Epidermal melanocyte (primary cell): ENCODE measurements at regions not wholly inside any gene's neighbourhood (a gene's known extent, or its start where the extent isn't known, plus 50 kb on each side); places are given as distances from the start of the nearest gene placed in this dataset.

Source experiments
- DNase-seq: peaks from one replicate; pipeline ENCODE4 v3.0.0; 2011; ENCODE audit warnings: low spot score; ENCODE audit not compliant: insufficient read length

GRCh38 chr5:165152058-165152457 lies 1646.6 kb downstream of the MAT2B start:
- DNase-seq: no peak

DNA sequence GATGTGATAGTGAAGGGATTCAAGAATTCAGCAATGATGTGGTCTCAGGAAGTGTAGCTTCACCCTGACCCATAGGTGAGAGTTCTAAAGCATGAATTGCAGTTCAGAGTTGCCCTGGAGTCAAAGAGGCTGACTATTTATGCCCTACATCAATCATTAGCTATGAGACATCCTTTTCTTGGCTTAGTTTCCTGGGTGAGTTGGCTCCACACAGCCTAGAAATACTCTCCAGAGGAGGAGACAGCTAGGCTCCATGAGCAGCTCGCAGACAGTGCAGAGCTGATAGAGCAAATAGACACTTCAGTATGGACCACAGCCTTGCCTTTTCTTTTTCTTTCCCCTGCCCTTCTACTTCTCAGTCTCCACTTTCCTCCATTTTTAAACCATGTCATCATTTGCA lies 1651.8 kb downstream of the MAT2B start:
- no peak for DNase-seq

DNA sequence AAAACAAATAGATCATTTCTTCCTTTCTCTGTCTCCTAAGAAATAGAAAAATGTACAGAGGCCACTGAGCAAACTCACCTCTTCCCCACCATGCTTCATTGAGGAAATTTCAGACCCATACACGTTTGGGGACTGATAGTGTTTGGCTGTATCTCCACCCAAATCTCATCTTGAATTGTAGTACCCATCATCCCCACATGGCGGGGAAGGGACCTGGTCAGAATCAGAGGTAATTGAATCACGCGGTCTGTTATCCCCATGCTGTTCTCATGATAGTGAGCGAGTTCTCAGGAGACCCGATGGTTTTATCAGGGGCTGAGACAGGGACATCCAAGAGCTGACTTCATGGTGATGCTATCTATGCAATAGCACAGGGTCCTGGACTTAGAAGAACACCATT lies 1655.8 kb downstream of the MAT2B start:
- no peak for DNase-seq

- no peak for DNase-seq
Observed at GRCh38 chr5:165163861-165164260, 1658.4 kb downstream of the MAT2B start.

GRCh38 chr5:165173651-165174050 lies 1668.2 kb downstream of the MAT2B start:
- DNase-seq: no peak

DNA sequence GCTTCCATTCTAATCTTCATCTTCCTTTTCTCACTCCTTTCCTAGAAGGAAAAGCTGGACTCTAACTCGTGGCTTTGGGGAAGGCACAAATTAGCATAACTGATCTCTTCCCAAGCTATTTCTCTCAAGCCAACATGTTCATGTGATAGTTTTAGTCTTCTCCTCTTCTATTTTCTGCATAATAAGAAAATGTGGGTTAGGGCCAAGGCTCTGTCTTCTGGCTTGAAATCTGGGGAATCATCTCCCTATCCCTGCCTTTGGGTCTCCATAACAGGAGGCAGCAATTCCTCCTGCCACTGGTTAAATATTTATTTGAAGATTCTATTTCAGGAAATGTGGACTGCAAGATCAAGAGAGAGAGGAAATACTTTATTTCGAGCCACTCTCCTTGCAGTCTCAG lies 1669.6 kb downstream of the MAT2B start:
- no peak for DNase-seq

DNA sequence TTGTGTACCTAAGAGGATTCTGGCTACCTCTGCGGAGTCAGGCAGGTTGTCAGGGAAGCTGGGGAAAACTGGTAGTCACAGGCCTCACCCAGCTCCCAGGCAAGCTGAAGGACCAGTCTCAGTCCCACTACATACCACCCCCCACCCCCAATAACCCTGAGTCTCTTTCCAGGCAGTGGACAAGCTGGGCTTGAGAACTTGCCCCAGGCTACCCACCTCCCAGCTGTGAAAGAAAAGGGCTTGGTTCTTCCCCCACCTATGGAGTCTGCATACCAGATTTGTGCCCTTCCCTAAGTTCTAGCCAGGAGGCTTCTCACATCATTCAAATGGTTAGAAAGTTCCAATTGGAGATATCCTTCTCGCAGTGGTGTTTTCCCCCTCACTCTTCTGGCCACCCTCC lies 1678.8 kb downstream of the MAT2B start:
- DNase-seq: no peak

DNA sequence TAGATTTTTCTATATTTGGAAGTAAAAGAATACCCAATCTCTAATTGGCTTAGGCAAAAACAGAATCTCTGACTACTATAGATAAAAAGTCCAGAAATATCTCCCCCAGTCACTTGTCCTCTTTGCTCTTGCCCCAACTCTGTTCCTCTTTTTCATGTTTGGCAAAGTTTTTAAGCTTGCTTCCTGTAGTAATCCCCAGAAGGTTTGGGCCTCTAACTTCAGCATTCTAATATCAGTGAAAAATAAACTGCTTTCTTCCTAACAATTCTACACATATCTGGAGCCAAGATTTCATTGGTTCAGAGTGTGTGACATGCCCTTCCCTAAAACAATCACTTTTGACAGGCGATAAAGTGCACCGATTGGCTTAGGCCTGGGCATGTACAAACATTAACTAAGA lies 1680.3 kb downstream of the MAT2B start:
- DNase-seq: no peak

- no peak for DNase-seq
Observed at GRCh38 chr5:165187815-165188214, 1682.4 kb downstream of the MAT2B start.

DNA sequence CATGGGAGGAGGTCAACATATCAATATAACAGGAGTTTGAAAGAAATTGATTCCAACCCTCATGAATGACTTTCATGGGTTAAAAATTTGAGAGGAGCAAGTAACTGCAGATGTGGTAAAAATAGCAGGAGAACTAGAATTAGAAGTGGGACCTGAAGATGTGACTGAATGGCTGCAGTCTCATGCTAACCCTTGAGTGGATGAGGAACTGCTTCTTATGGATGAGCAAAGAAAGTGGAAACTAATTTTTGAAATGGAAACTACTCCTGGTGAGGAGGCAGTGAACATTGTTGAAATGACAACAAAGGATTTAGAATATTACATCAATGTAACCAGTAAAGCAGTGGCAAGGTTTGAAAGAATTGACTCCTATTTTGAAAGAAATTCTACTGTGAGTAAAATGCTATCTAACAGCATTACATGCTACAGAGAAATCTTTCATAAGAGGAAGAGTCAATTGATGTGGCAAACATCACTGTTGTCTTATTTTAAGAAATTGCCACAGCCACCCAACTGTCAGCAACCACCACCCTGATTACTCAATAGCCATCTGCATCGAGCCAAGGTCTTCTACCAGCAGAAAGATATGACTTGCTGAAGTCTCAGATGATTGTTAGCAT lies 1683.2 kb downstream of the MAT2B start:
- no peak for DNase-seq

- DNase-seq: no peak
Observed at GRCh38 chr5:165196961-165197360, 1691.5 kb downstream of the MAT2B start.

DNA sequence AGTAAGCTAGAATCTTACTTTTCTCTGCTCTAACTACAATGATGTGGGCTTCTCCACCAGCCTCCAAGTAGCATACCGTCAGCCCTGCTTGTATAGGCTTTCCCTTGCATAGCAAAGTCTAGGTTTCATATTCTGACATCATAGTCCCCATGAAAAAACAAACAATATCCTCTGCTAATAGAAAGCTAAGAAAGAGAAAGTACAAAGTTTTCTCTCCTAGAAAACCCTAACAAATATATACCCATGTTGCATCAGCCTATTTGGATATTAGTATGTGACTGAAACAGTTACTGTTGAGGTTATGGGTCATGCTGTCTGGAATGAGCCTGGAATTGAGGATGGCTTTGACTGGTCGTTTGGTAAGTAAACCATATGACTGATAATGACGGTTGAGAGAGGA lies 1696.0 kb downstream of the MAT2B start:
- no peak for DNase-seq

GRCh38 chr5:165201771-165202518 lies 1696.5 kb downstream of the MAT2B start:
- DNase-seq: no peak

DNA sequence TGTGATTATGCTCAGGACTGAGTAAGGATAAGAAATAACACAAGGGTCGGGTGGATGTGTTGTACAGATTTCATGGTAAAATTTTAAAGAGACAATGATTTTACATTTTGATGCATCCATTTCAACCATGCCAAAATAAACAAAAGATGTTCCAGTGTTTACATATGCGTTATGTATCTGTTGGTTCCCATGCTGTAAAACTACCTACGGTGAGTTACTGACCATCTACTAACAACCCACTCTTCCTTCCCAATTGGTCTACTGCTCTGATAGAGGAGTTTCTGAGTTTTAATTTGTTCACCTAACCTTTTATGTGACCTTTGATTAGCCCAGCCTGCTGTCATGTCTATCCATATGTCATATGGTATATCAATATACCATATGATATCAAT lies 1697.1 kb downstream of the MAT2B start:
- DNase-seq: no peak

- DNase-seq: no peak
Observed at GRCh38 chr5:165209101-165209727, 1703.8 kb downstream of the MAT2B start.

DNA sequence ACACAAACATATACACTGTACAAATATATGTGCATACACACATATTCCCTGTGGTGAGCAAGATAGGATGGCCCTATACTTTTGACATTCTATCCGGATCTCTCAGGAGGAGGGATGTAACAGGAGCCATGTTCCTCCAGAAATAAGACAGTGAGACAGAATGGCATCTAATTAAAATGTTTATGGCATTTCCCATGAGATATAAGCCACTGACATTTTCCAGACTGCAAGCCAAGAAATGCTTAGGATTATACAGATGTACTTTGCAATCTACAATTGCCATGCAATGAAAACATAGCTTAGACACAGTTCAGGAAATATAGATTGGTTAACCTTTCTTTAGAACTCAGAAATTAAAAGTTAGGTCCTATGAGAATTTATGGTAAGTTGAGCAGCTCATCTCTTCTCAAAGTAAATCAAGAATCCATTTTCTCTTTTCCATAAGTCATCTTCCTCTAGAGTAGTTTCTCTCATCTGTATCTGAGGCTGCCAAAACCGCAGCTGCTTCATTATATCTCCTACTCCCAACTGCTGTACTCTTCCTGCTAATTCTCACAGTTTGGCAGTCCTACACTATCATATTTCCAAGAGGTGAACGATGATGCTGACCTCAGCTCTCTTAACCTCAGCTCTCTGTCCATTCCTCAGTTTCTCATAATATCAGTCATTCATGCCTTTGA lies 1719.1 kb downstream of the MAT2B start:
- DNase-seq: no peak

GRCh38 chr5:165227515-165227914 lies 1722.1 kb downstream of the MAT2B start:
- DNase-seq: no peak

DNA sequence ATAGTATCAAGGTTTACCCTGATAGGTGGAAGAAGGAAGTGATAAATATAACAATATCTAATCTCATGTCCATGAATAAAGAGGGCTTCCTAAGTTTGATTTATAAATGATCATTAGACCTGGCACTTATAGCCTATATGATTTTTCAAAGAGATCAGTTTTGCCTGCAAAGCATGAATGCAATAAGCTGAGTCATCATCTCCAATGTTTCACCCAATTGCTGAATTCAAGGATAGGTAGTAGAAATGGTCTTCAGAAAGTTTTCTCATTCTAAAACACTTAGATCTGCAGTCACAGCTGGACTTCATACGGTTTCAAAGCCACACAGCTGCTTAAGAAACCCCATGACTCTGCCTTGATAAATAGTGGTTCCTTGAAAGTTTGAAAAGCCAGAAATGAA lies 1722.8 kb downstream of the MAT2B start:
- DNase-seq: no peak

DNA sequence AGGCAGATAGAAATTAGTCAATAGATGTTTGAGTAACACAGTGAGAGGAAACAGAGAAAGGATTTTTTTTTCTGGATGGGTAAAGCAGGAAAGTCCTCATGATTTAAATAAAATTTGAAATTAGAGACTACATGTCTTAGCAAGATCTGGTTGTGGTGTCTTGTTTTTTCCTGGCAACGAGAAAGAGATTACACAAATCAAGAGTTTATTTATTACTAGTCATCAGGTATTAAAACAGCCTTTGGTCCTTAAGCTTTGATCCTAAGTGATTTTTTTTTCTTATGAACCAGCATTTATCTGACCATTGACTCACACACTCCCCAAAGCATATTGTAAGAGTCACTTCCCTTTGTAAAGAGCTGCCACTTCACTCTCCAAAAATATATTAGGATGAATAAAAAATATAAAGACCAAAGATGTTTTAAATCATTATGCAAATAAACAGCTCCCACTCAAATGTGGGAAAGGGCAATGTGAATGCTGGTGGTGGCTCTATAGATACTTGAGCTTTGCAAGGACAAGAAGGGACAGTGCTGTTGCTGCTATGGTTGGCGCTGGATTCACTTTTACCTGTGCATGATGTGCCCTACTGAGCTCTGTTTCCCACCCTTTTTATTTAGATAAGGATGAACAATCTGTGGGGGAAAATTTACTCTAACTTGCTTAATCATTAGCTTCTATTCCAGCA lies 1726.5 kb downstream of the MAT2B start:
- no peak for DNase-seq

- DNase-seq: no peak
Observed at GRCh38 chr5:165232509-165233028, 1727.2 kb downstream of the MAT2B start.

GRCh38 chr5:165241811-165242210 lies 1736.4 kb downstream of the MAT2B start:
- DNase-seq: no peak
